OCI-LY3 (cell line): ENCODE measurements at regions not wholly inside any gene's neighbourhood (a gene's known extent, or its start where the extent isn't known, plus 50 kb on each side); places are given as distances from the start of the nearest gene placed in this dataset.

Experiments used
- CTCF ChIP-seq: fragments of 200-600, 300-600 bp; sonication (generic); IDR thresholded peaks from 2 replicates; pipeline ENCODE4 v1.5.1; 2014; ENCODE audit warnings: antibody characterized with exemption, low read length, low read depth
- EZH2phosphoT487 ChIP-seq: fragments of 200-600 bp; shearing (Covaris generic); IDR thresholded peaks from 2 replicates; pipeline ENCODE4 v1.6.1; 2018; ENCODE audit warnings: antibody characterized with exemption, mixed run types, low read depth

DNA sequence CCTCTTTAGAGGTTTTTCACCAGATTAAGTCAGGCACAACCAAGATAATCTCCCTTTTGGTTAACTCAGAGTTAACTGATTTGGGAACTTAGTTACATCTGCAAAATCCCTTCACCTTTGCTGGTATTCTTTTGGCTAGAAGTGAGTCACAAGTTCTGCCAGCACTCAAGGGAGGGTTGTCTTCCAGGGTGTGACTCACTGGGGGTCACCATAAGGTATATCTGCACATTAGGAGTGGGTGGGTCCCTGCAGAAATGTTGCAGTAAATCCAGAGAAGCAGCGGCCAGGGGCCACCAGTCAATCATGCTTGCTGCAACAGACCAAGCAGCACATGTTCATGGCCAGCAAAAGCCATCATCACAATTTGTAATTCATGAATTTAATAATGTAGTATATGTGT lies 59.8 kb upstream of the MAML3 start:
- TF ChIP-seq CTCF: no peak
- no peak for TF ChIP-seq EZH2phosphoT487
